Astrocyte (in vitro differentiated cells and primary cell): ENCODE measurements at regions not wholly inside any gene's neighbourhood (a gene's known extent, or its start where the extent isn't known, plus 50 kb on each side); places are given as distances from the start of the nearest gene placed in this dataset.

ENCODE experiments used
- DNase-seq: peaks from one replicate; pipeline ENCODE4 v3.0.0-alpha.2; 2010; ENCODE audit warnings: low read depth
- FAIRE-seq: peaks from 2 replicates; lab custom pipeline; 2011; peaks lifted over from hg19 to GRCh38; lab: Jason Lieb, UNC
- H2AFZ ChIP-seq: 2 replicates; pipeline ENCODE4 v1.6.0; 2012; ENCODE audit warnings: low read depth, low read length, inconsistent platforms
- H3K27ac ChIP-seq: 2 replicates; pipeline ENCODE4 v1.5.1; 2011; ENCODE audit warnings: low read depth, low read length, inconsistent platforms
- H3K27me3 ChIP-seq: 2 replicates; pipeline ENCODE4 v1.6.0; 2011; ENCODE audit warnings: low read length, inconsistent platforms; ENCODE audit not compliant: insufficient read depth
- H3K36me3 ChIP-seq: 2 replicates; pipeline ENCODE4 v1.5.1; 2011; ENCODE audit warnings: low read length, inconsistent platforms; ENCODE audit not compliant: insufficient read depth
- H3K4me1 ChIP-seq: 2 replicates; pipeline ENCODE4 v1.5.1; 2011; ENCODE audit warnings: low read length, inconsistent platforms; ENCODE audit not compliant: insufficient read depth
- H3K4me2 ChIP-seq: 2 replicates; pipeline ENCODE4 v1.6.0; 2012; ENCODE audit warnings: low read length, inconsistent platforms
- H3K4me3 ChIP-seq: 2 replicates; pipeline ENCODE4 v1.5.1; 2011; ENCODE audit warnings: low read depth, mild to moderate bottlenecking, low read length, inconsistent platforms; ENCODE audit not compliant: insufficient read depth
- H3K79me2 ChIP-seq: 2 replicates; pipeline ENCODE4 v1.6.0; 2012; ENCODE audit warnings: mild to moderate bottlenecking, low read length, inconsistent platforms; ENCODE audit not compliant: insufficient read depth
- H3K9ac ChIP-seq: 2 replicates; pipeline ENCODE4 v1.6.0; 2012; ENCODE audit warnings: mild to moderate bottlenecking, low read length, inconsistent platforms
- H3K9me3 ChIP-seq: 2 replicates; pipeline ENCODE4 v1.5.1; 2012; ENCODE audit warnings: low read depth, mild to moderate bottlenecking, low read length, inconsistent platforms; ENCODE audit not compliant: insufficient read depth
- H4K20me1 ChIP-seq: 2 replicates; pipeline ENCODE4 v1.6.0; 2012; ENCODE audit warnings: low read length, inconsistent platforms; ENCODE audit not compliant: insufficient read depth
- H3K27ac Mint-ChIP-seq: one replicate; pipeline ENCODE4 v1.8.0; 2021; ENCODE audit warnings: mild to moderate bottlenecking, mixed read lengths; ENCODE audit not compliant: unreplicated experiment
- H3K27me3 Mint-ChIP-seq: one replicate; pipeline ENCODE4 v1.8.0; 2021; ENCODE audit warnings: low read depth, mixed read lengths; ENCODE audit not compliant: unreplicated experiment
- H3K36me3 Mint-ChIP-seq: one replicate; pipeline ENCODE4 v1.8.0; 2021; ENCODE audit warnings: low read depth, mixed read lengths; ENCODE audit not compliant: unreplicated experiment
- H3K4me1 Mint-ChIP-seq: one replicate; pipeline ENCODE4 v1.8.0; 2021; ENCODE audit warnings: low read depth, mixed read lengths; ENCODE audit not compliant: unreplicated experiment
- H3K4me3 Mint-ChIP-seq: one replicate; pipeline ENCODE4 v1.8.0; 2021; ENCODE audit warnings: mild to moderate bottlenecking, moderate library complexity, mixed read lengths; ENCODE audit not compliant: unreplicated experiment
- H3K9me3 Mint-ChIP-seq: one replicate; pipeline ENCODE4 v1.8.0; 2021; ENCODE audit warnings: mild to moderate bottlenecking, mixed read lengths; ENCODE audit not compliant: unreplicated experiment
- CTCF ChIP-seq: IDR thresholded peaks from 2 replicates; pipeline ENCODE4 v1.5.1; 2011; ENCODE audit warnings: low read depth, mild to moderate bottlenecking, inconsistent platforms, low read length, moderate library complexity; ENCODE audit not compliant: insufficient read depth
- EZH2 ChIP-seq: IDR thresholded peaks from 2 replicates; pipeline ENCODE4 v1.6.1; 2012; ENCODE audit warnings: mild to moderate bottlenecking, low read length, inconsistent platforms; ENCODE audit not compliant: insufficient read depth

- Mint-ChIP-seq H3K9me3 (no peaks in the 10 kb centered on the region), H3K4me3 (no peak overlapping the region), H3K27ac (no peak overlapping the region), H3K4me1 (no peaks in the 10 kb centered on the region), H3K36me3 (no peaks in the 10 kb centered on the region), H3K27me3 (no peaks in the 10 kb centered on the region)
- no peaks in the 10 kb centered on the region for H3K36me3 ChIP-seq
- no peak overlapping the region for H3K4me2 ChIP-seq
- peak; percentile 34 for FAIRE-seq
- no peak overlapping the region for H3K9ac ChIP-seq
- H3K27ac ChIP-seq, result no peak overlapping the region
- no peaks in the 10 kb centered on the region for H4K20me1 ChIP-seq
- H3K4me1 ChIP-seq, result no peaks in the 10 kb centered on the region
- H3K79me2 ChIP-seq, result no peaks in the 10 kb centered on the region
- H3K27me3 ChIP-seq, result no peaks in the 10 kb centered on the region
- H3K4me3 ChIP-seq, result no peak overlapping the region
- no peaks in the 10 kb centered on the region for H3K9me3 ChIP-seq
- no peak overlapping the region for H2AFZ ChIP-seq
- no peak for TF ChIP-seq EZH2
- TF ChIP-seq CTCF, result no peak
- no peak for DNase-seq
These were observed 118.8 kb upstream of the MAGEB18 start for GRCh38 chrX:26019386-26019785.

DNA sequence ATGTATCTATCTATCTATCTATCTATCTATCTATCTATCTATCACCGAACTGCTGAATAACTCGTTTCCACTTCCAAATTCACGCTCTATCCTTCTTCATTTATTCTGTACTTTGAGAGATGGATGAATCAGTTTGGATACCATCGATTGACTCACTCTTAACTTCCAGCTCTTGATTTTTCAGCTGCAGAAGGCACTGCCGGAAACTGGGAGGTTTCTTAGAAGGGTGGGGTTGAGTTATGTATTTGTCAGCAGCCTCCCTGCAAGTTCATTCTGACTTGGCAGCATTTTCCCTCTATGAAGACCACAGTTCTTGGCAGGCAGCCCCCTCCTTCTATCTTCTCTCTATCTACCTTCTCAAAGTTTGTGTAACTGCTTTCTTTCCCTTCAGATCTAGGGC lies 112.0 kb upstream of the MAGEB18 start:
- Histone ChIP-seq H3K36me3 (no peaks in the 10 kb centered on the region), H4K20me1 (no peaks in the 10 kb centered on the region), H3K27me3 (no peaks in the 10 kb centered on the region), H3K9me3 (no peaks in the 10 kb centered on the region), H3K9ac (no peak overlapping the region), H3K27ac (no peak overlapping the region), H3K79me2 (no peaks in the 10 kb centered on the region), H3K4me3 (no peak overlapping the region), H3K4me2 (no peak overlapping the region), H3K4me1 (no peaks in the 10 kb centered on the region), H2AFZ (no peak overlapping the region)
- Mint-ChIP-seq H3K27me3 (no peaks in the 10 kb centered on the region), H3K4me3 (no peak overlapping the region), H3K4me1 (peaks cover 2% of the 10 kb centered on the region), H3K27ac (no peak overlapping the region), H3K9me3 (no peaks in the 10 kb centered on the region), H3K36me3 (no peaks in the 10 kb centered on the region)
- DNase-seq (no peak), FAIRE-seq (no peak)
- TF ChIP-seq CTCF, result no peak
- no peak for TF ChIP-seq EZH2

GRCh38 chrX:26032111-26032912 lies 105.8 kb upstream of the MAGEB18 start:
- no peak for TF ChIP-seq EZH2
- no peak for TF ChIP-seq CTCF
- Histone ChIP-seq H3K4me3 (no peak overlapping the region), H3K4me2 (no peak overlapping the region), H3K79me2 (no peaks in the 10 kb centered on the region), H3K27me3 (no peaks in the 10 kb centered on the region), H3K9me3 (no peaks in the 10 kb centered on the region), H2AFZ (no peak overlapping the region), H4K20me1 (no peaks in the 10 kb centered on the region), H3K27ac (no peak overlapping the region), H3K36me3 (no peaks in the 10 kb centered on the region), H3K4me1 (no peaks in the 10 kb centered on the region), H3K9ac (no peak overlapping the region)
- FAIRE-seq (peak; percentile 70), DNase-seq (no peak)
- Mint-ChIP-seq H3K36me3 (no peaks in the 10 kb centered on the region), H3K9me3 (no peaks in the 10 kb centered on the region), H3K4me3 (no peak overlapping the region), H3K4me1 (peaks cover 6% of the 10 kb centered on the region), H3K27ac (no peak overlapping the region), H3K27me3 (no peaks in the 10 kb centered on the region)
